ENCODE measurements at regions not wholly inside any gene's neighbourhood (a gene's known extent, or its start where the extent isn't known, plus 50 kb on each side); places are given as distances from the start of the nearest gene placed in this dataset.

DNA sequence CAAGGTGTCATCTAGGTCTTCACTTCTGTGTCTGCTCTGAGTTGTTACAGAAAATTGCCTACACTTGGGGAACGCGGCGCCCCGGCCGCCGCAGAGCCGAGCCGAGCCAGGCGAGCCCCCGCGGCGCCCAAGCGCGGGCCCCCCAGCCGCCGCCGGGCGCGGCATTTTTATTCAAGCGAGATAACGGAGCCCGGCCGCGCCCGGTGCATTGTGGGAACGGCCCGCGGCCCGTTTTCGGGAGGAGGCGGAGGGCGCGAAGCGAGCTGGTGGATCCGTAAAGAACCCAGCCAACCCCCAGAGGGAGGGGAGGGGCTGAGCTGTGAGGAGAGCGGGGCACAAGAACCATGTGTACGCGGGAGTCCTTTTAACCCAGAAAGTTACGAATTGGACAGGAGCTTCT is 191.8 kb downstream of the FTCDNL1 start:
- Histone ChIP-seq H3K79me2 (ENCODE audit: control insufficient read depth, insufficient read depth, low read length) (no peaks in the 10 kb centered on the region), H3K27me3 (replicated peaks in 1 of 4; ENCODE audit: control extremely low read depth in 1 of 4, control insufficient read depth in 3 of 4, insufficient read depth in 4 of 4, low read length in 3 of 4) (peaks cover 0 to 8% (median 3%) of the 10 kb centered on the region in 4 experiments), H4K20me1 (ENCODE audit: control insufficient read depth, insufficient read depth, low read length, poor library complexity, severe bottlenecking) (no peaks in the 10 kb centered on the region), H3K4me2 (replicated peaks; ENCODE audit: low read depth, low read length, poor library complexity, severe bottlenecking) (peak overlapping the region; percentile 33), H3K4me1 (ENCODE audit: control insufficient read depth in 2 of 2, insufficient read depth in 2 of 2, low read length in 2 of 2) (no peaks in the 10 kb centered on the region), H3K36me3 (replicated peaks in 1 of 2; ENCODE audit: control extremely low read depth in 1 of 2, control insufficient read depth in 1 of 2, extremely low read depth in 1 of 2, insufficient read depth in 2 of 2, low read length in 1 of 2) (no peaks in the 10 kb centered on the region), H3K9me3 (ENCODE audit: control extremely low read depth in 1 of 3, control insufficient read depth in 2 of 3, insufficient read depth in 1 of 3, low read length in 2 of 3) (peaks cover 0 to 1% (median 0%) of the 10 kb centered on the region in 3 donors), H3K27ac (ENCODE audit: low read length in 2 of 2) (no peak overlapping the region), H2AFZ (ENCODE audit: insufficient read depth, low read depth, low read length, poor library complexity, severe bottlenecking) (peak overlapping the region; percentile 54), H3K9ac (ENCODE audit: low read length) (no peak overlapping the region), H3K4me3 (ENCODE audit: control extremely low read depth in 1 of 5, extremely low read depth in 1 of 5, insufficient read depth in 1 of 5, low read depth in 2 of 5, low read length in 4 of 5) (peak overlapping the region in 1 of 5 experiments; percentile 24)
- DNase-seq (no peak), ATAC-seq (ENCODE audit: low read depth) (no peak)
- ChIA-PET POLR2A (no interaction called here), CTCF (no interaction called here)
- H3K4me3 Mint-ChIP-seq: no peak overlapping the region
- peaks cover 3% of the 10 kb centered on the region for H3K9me3 Mint-ChIP-seq (ENCODE audit: insufficient read depth)
- whole genome bisulfite sequencing (ENCODE audit: insufficient coverage): 3% methylated on average over 39 of the region's 39 CpGs
- H3K4me1 Mint-ChIP-seq: no peaks in the 10 kb centered on the region
- no peak overlapping the region for H3K27ac Mint-ChIP-seq
- H3K27me3 Mint-ChIP-seq: peaks cover 33% of the 10 kb centered on the region
- intact Hi-C loops (cut with micrococcal nuclease): no loop called here
- no peak for TF ChIP-seq EZH2 (IDR thresholded peaks at IDR 0.05; ENCODE audit: borderline replicate concordance, insufficient read depth, low read depth, low read length, poor library complexity, severe bottlenecking)
- no peak for TF ChIP-seq CTCF (IDR thresholded peaks at IDR 0.05)

GRCh38 chr2:199646439-199646838 is 188.7 kb upstream of the SATB2 start:
- Histone ChIP-seq H3K9me3 (ENCODE audit: control extremely low read depth in 1 of 3, control insufficient read depth in 2 of 3, insufficient read depth in 1 of 3, low read length in 2 of 3) (peaks cover 0 to 2% (median 0%) of the 10 kb centered on the region in 3 donors), H3K79me2 (ENCODE audit: control insufficient read depth, insufficient read depth, low read length) (no peaks in the 10 kb centered on the region), H3K36me3 (replicated peaks in 1 of 2; ENCODE audit: control extremely low read depth in 1 of 2, control insufficient read depth in 1 of 2, extremely low read depth in 1 of 2, insufficient read depth in 2 of 2, low read length in 1 of 2) (no peaks in the 10 kb centered on the region), H2AFZ (ENCODE audit: insufficient read depth, low read depth, low read length, poor library complexity, severe bottlenecking) (no peak overlapping the region), H3K9ac (ENCODE audit: low read length) (no peak overlapping the region), H3K27ac (ENCODE audit: low read length in 2 of 2) (no peak overlapping the region), H3K4me1 (ENCODE audit: control insufficient read depth in 2 of 2, insufficient read depth in 2 of 2, low read length in 2 of 2) (no peaks in the 10 kb centered on the region), H4K20me1 (ENCODE audit: control insufficient read depth, insufficient read depth, low read length, poor library complexity, severe bottlenecking) (no peaks in the 10 kb centered on the region), H3K4me3 (ENCODE audit: control extremely low read depth in 1 of 5, extremely low read depth in 1 of 5, insufficient read depth in 1 of 5, low read depth in 2 of 5, low read length in 4 of 5) (no peak overlapping the region), H3K27me3 (replicated peaks in 1 of 4; ENCODE audit: control extremely low read depth in 1 of 4, control insufficient read depth in 3 of 4, insufficient read depth in 4 of 4, low read length in 3 of 4) (peaks cover 0 to 6% (median 0%) of the 10 kb centered on the region in 4 experiments), H3K4me2 (replicated peaks; ENCODE audit: low read depth, low read length, poor library complexity, severe bottlenecking) (no peak overlapping the region)
- no peak overlapping the region for H3K4me3 Mint-ChIP-seq
- ChIA-PET POLR2A (no interaction called here), CTCF (no interaction called here)
- H3K27me3 Mint-ChIP-seq: peaks cover 5% of the 10 kb centered on the region
- no peak overlapping the region for H3K27ac Mint-ChIP-seq
- ATAC-seq (ENCODE audit: low read depth) (peak; percentile 21), DNase-seq (no peak)
- intact Hi-C loops (cut with micrococcal nuclease): no loop called here
- H3K4me1 Mint-ChIP-seq: peaks cover 8% of the 10 kb centered on the region
- TF ChIP-seq EZH2 (IDR thresholded peaks at IDR 0.05; ENCODE audit: borderline replicate concordance, insufficient read depth, low read depth, low read length, poor library complexity, severe bottlenecking) (no peak), CTCF (IDR thresholded peaks at IDR 0.05) (no peak)
- no CpG with 5 or more reads among the region's 2 CpGs for WGBS (ENCODE audit: insufficient coverage)
- no peaks in the 10 kb centered on the region for H3K9me3 Mint-ChIP-seq (ENCODE audit: insufficient read depth)

Data from B cell (primary cell).